Right lobe of liver (tissue), 6 donors: ENCODE measurements at regions not wholly inside any gene's neighbourhood (a gene's known extent, or its start where the extent isn't known, plus 50 kb on each side); places are given as distances from the start of the nearest gene placed in this dataset.

Experiments
- ATAC-seq, 4 donors: fragments of 200-7000 bp; cut with Tn5 transposase; one replicate each; pipeline ENCODE4 v1.9.1; 2020; ENCODE audit warnings: mild to moderate bottlenecking in 4 of 4, moderate library complexity in 4 of 4
- DNase-seq, 3 donors: peaks; one replicate each; pipeline ENCODE4 v3.0.0-alpha.2; 2020
- H3K27ac ChIP-seq, 3 donors: fragments of 200-600 bp; one replicate each; pipeline ENCODE4 v1.8.0; 2022
- H3K27me3 ChIP-seq, 2 donors: fragments of 200-600 bp; one replicate each; pipeline ENCODE4 v1.8.0; 2022
- H3K36me3 ChIP-seq, 4 donors: fragments of 200-600 bp; sonication (generic) in 1 of 4; one replicate each; pipeline versions ENCODE4 v1.5.1 to v1.8.0; 2017 to 2022; ENCODE audit warnings: control low read depth in 1 of 4
- H3K4me1 ChIP-seq, 4 donors: fragments of 200-600 bp; sonication (generic) in 1 of 4; one replicate each; pipeline versions ENCODE4 v1.5.1 to v1.8.0; 2017 to 2022; ENCODE audit warnings: control low read depth in 1 of 4
- H3K4me3 ChIP-seq, 3 donors: fragments of 200-600 bp; one replicate each; pipeline ENCODE4 v1.8.0; 2022
- H3K9me3 ChIP-seq, 4 donors: fragments of 200-600 bp; sonication (generic) in 1 of 4; one replicate each; pipeline versions ENCODE4 v1.5.1 to v1.8.0; 2017 to 2022; ENCODE audit warnings: control low read depth in 1 of 4
- POLR2A ChIP-seq: fragments of 450-650 bp; IDR thresholded peaks from one replicate; pipeline ENCODE4 v1.6.1; 2017; ENCODE audit warnings: antibody characterized with exemption, mild to moderate bottlenecking
- WGBS: methylation state at CpG from one replicate; pipeline ENCODE4 v1.1.6; 2018; ENCODE audit warnings: low coverage, low lambda C conversion rate; ENCODE audit not compliant: insufficient coverage; ENCODE audit errors: missing lambda C conversion rate; 5-methylcytosine and 5-hydroxymethylcytosine counted together
- intact Hi-C, 2 donors: fragments of 100-400 bp; cut with DNase I; formaldehyde crosslinking; loops; one replicate each; pipeline versions ENCODE4 v1.11.2 to v1.14.1; 2022
- TF ChIP-seq, protein P1 (sequence below), 4 donors: fragments of 200-600 bp in 3 of 4; fragments of 450-650 bp in 1 of 4; IDR thresholded peaks; one replicate each; pipeline versions ENCODE4 v1.5.1 to v1.8.0; 2016 to 2022; ENCODE audit warnings: antibody characterized with exemption in 4 of 4, mild to moderate bottlenecking in 2 of 4
- donor health status: DM: no; HTN: yes; CAD: no.
- donor health status: DM: no; HTN: no; CAD: no.
- donor health status: DM: no; HTN: no; CAD: no.
- donor health status: DM: no; HTN: yes; CAD: no.
- donor health status: DM: no; HTN: yes; CAD: no.

DNA sequence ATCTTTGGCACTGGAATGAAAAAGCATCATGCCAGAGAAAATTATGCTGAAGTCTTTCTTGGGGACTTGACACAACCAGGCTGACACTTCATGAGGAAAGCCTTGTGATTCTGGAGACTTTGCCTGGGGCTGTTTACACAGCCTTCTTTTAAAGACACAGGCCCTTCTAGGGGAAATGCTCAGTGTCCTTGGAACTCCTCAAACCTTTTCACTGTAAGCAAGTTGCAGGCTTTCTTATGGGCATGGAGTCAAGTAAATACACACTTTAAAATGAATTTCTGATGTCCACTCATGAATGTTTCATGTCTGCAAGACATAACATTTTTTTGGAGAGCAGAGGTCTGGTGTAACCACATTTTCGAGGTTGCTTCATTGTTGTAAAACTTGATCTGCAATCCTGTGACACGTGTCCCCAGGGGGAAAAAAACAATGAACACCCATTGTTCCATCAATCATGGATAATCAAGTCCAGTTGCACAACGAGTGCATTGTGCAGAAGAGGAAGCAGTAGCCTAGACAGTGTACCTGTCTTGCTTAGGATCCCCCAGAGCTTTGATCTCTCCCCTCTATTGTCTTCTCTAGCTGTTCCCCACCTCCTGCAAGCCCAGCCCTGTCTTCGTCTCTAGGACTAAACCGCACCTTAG lies 155.1 kb upstream of the PRICKLE1 start:
- Histone ChIP-seq H3K9me3 (no peaks in the 10 kb centered on the region), H3K27me3 (no peaks in the 10 kb centered on the region), H3K4me3 (no peak overlapping the region), H3K36me3 (no peaks in the 10 kb centered on the region), H3K27ac (no peak overlapping the region), H3K4me1 (no peaks in the 10 kb centered on the region)
- ATAC-seq = no peak
- no peak for DNase-seq
- intact Hi-C loops = no loop called here
- no peak for TF ChIP-seq POLR2A
- TF ChIP-seq, protein P1, sequence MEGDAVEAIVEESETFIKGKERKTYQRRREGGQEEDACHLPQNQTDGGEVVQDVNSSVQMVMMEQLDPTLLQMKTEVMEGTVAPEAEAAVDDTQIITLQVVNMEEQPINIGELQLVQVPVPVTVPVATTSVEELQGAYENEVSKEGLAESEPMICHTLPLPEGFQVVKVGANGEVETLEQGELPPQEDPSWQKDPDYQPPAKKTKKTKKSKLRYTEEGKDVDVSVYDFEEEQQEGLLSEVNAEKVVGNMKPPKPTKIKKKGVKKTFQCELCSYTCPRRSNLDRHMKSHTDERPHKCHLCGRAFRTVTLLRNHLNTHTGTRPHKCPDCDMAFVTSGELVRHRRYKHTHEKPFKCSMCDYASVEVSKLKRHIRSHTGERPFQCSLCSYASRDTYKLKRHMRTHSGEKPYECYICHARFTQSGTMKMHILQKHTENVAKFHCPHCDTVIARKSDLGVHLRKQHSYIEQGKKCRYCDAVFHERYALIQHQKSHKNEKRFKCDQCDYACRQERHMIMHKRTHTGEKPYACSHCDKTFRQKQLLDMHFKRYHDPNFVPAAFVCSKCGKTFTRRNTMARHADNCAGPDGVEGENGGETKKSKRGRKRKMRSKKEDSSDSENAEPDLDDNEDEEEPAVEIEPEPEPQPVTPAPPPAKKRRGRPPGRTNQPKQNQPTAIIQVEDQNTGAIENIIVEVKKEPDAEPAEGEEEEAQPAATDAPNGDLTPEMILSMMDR (IDR thresholded peaks at IDR 0.05) = no peak
- WGBS = 33% methylated on average over 4 of the region's 5 CpGs

DNA sequence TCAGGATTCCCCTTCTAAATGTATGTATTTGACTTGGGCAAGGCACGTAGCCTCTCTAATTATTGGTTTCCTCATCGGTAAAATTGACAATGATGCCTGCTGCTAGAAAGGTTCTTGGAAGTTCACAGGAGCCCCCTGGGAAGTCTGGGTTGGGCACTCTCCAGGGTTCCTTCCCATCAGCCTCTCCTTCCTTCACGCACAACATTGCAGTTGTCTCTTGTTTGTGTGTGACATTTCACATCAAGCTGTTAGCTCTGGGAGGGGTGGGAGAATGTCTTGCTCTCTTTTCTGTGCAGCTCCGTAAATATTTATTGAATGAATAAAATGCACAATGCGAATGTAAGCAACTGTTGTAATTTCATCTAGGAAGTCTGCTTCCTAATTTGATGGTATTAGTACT lies 153.2 kb upstream of the PRICKLE1 start:
- Histone ChIP-seq H3K9me3 (no peaks in the 10 kb centered on the region), H3K27me3 (no peaks in the 10 kb centered on the region), H3K36me3 (no peaks in the 10 kb centered on the region), H3K4me3 (no peak overlapping the region), H3K4me1 (no peaks in the 10 kb centered on the region), H3K27ac (no peak overlapping the region)
- ATAC-seq (no peak), DNase-seq (no peak)
- no peak for TF ChIP-seq POLR2A
- TF ChIP-seq, protein P1 (IDR thresholded peaks at IDR 0.05) = no peak
- 35% methylated on average over 5 of the region's 5 CpGs for WGBS
- intact Hi-C loops = no loop called here

DNA sequence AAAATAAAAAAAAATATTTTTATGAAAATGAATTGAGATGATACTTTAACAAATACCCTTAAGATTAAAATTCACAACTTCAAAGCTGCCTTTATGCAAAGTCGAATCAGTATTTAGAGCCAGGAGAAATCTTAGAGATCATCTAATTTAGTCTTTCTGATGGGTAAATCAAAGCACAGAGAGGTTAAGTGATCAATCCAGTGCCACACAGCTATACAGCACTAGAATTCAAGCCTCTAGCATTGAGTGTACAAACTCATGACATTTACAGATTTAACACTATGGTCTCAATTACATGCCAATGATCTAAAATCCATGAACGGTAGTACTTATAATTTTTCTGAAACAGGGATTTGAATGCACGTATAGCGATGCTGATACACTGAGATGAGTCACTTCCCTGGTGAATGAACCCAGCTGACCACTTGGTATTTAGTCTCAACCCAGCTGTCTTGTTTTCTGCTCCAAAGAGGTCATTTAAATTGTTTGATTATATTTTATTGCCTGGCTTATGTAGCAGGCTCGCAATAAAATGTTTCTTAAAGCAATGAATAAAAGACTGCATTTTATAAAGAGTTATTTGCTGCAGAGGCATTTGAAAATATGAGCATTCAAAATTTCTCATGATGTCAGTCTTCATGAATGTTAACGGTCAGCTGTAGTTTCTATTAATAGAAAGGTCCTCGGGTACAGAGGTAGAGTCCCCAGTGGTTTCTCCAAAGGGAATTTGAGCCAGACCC lies 152.4 kb upstream of the PRICKLE1 start:
- ATAC-seq (no peak), DNase-seq (no peak)
- intact Hi-C loops = no loop called here
- no peaks in the 10 kb centered on the region for H3K4me1 ChIP-seq
- no peaks in the 10 kb centered on the region for H3K9me3 ChIP-seq
- no peaks in the 10 kb centered on the region for H3K36me3 ChIP-seq
- 54% methylated on average over 7 of the region's 7 CpGs for WGBS
- no peak overlapping the region for H3K27ac ChIP-seq
- H3K27me3 ChIP-seq = no peaks in the 10 kb centered on the region
- no peak for TF ChIP-seq POLR2A
- no peak overlapping the region for H3K4me3 ChIP-seq

DNA sequence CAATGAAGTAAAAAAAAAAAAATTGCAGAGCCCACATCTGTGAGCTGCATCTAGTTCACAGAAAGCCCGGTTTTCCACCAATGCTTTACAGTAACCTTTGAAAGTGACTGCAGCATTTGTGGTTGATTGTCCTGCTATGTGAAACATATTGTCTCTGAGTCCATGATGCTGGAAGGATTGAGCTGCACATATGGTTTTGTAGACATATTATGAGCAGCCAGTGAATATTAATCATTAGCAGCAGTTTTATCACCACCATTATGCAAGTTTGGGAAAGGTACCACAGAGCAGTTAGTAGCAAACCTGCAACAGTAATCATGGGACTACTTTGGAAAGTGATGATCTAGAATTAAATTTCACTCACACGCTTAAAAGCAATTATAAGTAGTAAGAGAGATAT lies 151.5 kb upstream of the PRICKLE1 start:
- no peak for TF ChIP-seq POLR2A
- TF ChIP-seq, protein P1 (IDR thresholded peaks at IDR 0.05) = no peak
- Histone ChIP-seq H3K27ac (no peak overlapping the region), H3K36me3 (no peaks in the 10 kb centered on the region), H3K4me1 (no peaks in the 10 kb centered on the region), H3K27me3 (no peaks in the 10 kb centered on the region), H3K9me3 (no peaks in the 10 kb centered on the region), H3K4me3 (no peak overlapping the region)
- DNase-seq (no peak), ATAC-seq (no peak)
- intact Hi-C loops = no loop called here
- WGBS = 67% methylated on average over 2 of the region's 2 CpGs

DNA sequence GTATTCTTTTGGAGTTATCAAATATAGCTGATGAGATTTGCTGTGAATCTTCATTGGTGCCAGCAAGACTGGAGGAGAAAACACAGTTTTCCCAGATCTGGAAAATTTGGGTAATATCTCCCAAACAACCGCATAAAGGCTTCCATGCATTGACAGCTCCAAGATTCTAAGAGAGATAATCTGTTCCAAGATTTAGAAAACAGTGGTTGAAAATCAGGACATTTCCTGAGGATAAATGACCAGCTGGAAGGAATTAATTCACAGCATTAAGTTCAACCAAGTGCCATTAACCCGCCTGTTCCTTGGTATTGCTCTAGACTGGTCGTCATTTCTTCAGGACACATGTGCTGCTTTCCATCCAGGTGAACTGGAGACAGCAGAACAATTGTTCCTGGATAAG lies 147.9 kb upstream of the PRICKLE1 start:
- 73% methylated on average over 3 of the region's 3 CpGs for WGBS
- DNase-seq (no peak), ATAC-seq (no peak)
- Histone ChIP-seq H3K9me3 (no peaks in the 10 kb centered on the region), H3K4me1 (no peaks in the 10 kb centered on the region), H3K4me3 (no peak overlapping the region), H3K36me3 (no peaks in the 10 kb centered on the region), H3K27me3 (no peaks in the 10 kb centered on the region), H3K27ac (no peak overlapping the region)
- no peak for TF ChIP-seq POLR2A
- TF ChIP-seq, protein P1 (IDR thresholded peaks at IDR 0.05) = no peak
- intact Hi-C loops = no loop called here
